ENCODE measurements at regions not wholly inside any gene's neighbourhood (a gene's known extent, or its start where the extent isn't known, plus 50 kb on each side); places are given as distances from the start of the nearest gene placed in this dataset.
A peak's percentile ranks its signal among the peaks of the same experiment; 100 is the strongest.

DNA sequence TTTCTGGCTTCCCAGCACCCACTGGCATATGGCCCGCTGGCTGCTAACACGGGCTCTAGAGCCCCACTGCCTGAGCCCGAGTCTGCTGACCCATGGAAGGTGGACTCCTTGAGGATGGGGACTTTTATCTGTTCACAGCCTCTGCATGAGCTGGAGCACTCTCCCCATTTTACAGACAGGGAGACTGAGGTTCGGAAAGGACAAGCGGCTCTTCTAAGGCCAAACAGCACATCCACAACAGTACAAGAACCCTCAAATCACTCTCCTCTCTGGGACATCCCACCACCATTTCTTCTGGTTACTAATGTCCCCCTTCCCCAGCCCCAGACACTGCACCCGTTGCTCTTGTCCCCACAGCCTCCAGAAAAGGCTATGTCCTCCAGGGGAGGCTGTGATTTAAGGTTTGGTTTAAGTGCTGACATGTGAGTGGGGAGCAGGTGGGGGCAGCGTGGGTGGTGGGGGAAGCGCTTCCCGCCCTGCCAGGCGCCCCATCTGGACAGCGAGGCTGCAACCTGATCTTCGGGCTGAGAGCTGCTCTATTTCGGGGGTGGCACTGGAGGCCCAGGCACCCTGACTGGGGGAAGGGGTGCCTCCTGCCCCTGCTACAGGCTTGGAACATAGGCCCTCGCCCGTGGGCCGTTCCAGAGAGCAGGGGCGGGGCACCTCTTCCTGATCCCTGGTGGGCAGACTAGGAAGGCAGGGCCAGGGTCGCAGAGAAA, 104.8 kb upstream of the WNT4 start:
- Histone ChIP-seq H2BK120ac (ENCODE audit: low read depth, low read length) (no peak overlapping the region), H3K56ac (ENCODE audit: low read length) (no peak overlapping the region), H3K4me2 (ENCODE audit: low read length) (no peak overlapping the region), H3K79me2 (ENCODE audit: control insufficient read depth, insufficient read depth, low read length) (no peaks in the 10 kb centered on the region), H4K5ac (ENCODE audit: low read length) (no peak overlapping the region), H4K8ac (ENCODE audit: low read depth, low read length) (no peak overlapping the region), H3K4ac (ENCODE audit: low read depth, low read length) (no peak overlapping the region), H2BK5ac (ENCODE audit: low read length) (no peak overlapping the region), H3K4me3 (ENCODE audit: low read length) (no peak overlapping the region), H3K36me3 (ENCODE audit: control insufficient read depth, insufficient read depth, low read length) (no peaks in the 10 kb centered on the region), H3K79me1 (ENCODE audit: low read length) (no peaks in the 10 kb centered on the region), H3K18ac (ENCODE audit: low read length) (no peak overlapping the region), H3K23ac (ENCODE audit: low read length) (no peak overlapping the region), H3K27me3 (ENCODE audit: insufficient read depth, low read length, poor library complexity) (no peaks in the 10 kb centered on the region), H2AK5ac (ENCODE audit: low read length) (no peak overlapping the region), H3K4me1 (ENCODE audit: control insufficient read depth, low read depth, low read length) (no peaks in the 10 kb centered on the region), H3K27ac (ENCODE audit: low read depth, low read length) (no peak overlapping the region), H3K9ac (ENCODE audit: low read length) (no peak overlapping the region), H2BK15ac (replicated peaks; ENCODE audit: low read depth) (no peak overlapping the region)
- WGBS (ENCODE audit: extremely low coverage, insufficient coverage, low lambda C conversion rate), result no CpG with 5 or more reads among the region's 18 CpGs
- DNase-seq, result no peak

DNA sequence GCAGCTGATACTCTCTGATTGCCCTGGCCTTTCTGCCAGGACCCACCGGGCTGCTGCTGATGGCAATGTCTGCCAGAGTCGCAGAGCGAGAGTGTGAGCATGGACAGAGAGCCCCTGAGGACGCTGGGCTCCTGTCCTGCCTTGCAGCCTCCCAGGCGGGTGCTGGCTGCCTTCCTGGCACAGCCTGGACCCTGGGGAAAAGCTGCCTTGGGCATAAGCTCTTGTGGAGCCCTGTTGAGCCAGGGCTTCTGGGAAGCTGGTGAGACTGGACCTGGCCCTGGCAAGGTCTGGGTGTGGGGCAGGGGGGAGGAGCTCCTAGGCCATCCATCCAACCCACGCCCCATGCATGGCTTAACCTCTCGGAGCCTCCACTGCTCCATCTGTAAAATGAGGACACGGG, 105.8 kb upstream of the WNT4 start:
- Histone ChIP-seq H3K4me2 (ENCODE audit: low read length) (no peak overlapping the region), H2BK5ac (ENCODE audit: low read length) (no peak overlapping the region)
- WGBS (ENCODE audit: extremely low coverage, insufficient coverage, low lambda C conversion rate), result no CpG with 5 or more reads among the region's 8 CpGs

DNA sequence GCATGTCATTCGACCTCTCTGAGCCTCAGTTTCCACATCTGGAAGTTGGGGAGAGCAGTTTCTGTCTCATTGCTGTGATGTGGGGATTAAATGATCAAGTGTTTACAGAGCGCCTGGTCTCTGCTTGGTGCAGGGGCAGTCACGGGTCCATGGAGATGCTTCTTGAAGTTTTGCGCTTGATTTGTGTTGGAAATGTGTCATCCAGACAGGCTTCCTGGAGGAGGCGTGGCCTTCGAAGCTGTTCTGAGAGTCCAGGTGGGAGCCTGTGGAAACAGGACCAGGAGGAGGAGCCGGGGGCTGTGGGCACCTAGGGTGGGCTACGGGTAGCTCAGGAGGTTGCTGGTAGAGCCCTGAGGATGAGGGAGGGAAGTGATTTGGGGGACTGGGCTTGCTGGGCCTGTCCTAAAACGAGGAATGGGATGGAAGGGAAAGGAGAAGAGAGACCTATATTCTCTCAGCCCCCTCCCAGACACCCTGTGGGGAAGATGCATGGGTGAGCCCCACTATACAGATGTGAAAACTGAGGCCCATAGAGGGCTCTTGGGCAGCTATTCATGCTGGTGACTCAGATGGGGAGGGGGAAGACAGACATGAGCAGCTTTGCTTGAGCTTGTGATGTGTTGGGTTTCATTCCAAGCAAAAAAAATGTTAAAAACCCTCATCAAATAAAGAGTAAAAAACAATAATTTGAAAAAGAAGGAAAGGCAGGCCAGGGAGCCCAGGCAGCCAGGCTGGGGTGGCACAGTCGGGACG, 107.2 kb upstream of the WNT4 start:
- no peaks in the 10 kb centered on the region for H3K36me3 ChIP-seq (ENCODE audit: control insufficient read depth, insufficient read depth, low read length)

More for the DNA sequence above, 105.8 kb upstream of the WNT4 start:
- H4K8ac ChIP-seq (ENCODE audit: low read depth, low read length), result no peak overlapping the region
- DNase-seq, result no peak
- no peak overlapping the region for H3K4me3 ChIP-seq (ENCODE audit: low read length)
- no peak overlapping the region for H2BK15ac ChIP-seq (replicated peaks; ENCODE audit: low read depth)
- no peak overlapping the region for H2BK120ac ChIP-seq (ENCODE audit: low read depth, low read length)
- no peaks in the 10 kb centered on the region for H3K79me1 ChIP-seq (ENCODE audit: low read length)
- H3K27ac ChIP-seq (ENCODE audit: low read depth, low read length), result no peak overlapping the region
- no peak overlapping the region for H3K4ac ChIP-seq (ENCODE audit: low read depth, low read length)
- no peaks in the 10 kb centered on the region for H3K36me3 ChIP-seq (ENCODE audit: control insufficient read depth, insufficient read depth, low read length)
- no peak overlapping the region for H3K18ac ChIP-seq (ENCODE audit: low read length)
- no peak overlapping the region for H4K5ac ChIP-seq (ENCODE audit: low read length)
- H3K27me3 ChIP-seq (ENCODE audit: insufficient read depth, low read length, poor library complexity), result no peaks in the 10 kb centered on the region
- H3K4me1 ChIP-seq (ENCODE audit: control insufficient read depth, low read depth, low read length), result no peaks in the 10 kb centered on the region
- H3K9ac ChIP-seq (ENCODE audit: low read length), result no peak overlapping the region
- no peak overlapping the region for H3K56ac ChIP-seq (ENCODE audit: low read length)
- no peaks in the 10 kb centered on the region for H3K79me2 ChIP-seq (ENCODE audit: control insufficient read depth, insufficient read depth, low read length)
- no peak overlapping the region for H2AK5ac ChIP-seq (ENCODE audit: low read length)
- H3K23ac ChIP-seq (ENCODE audit: low read length), result no peak overlapping the region

DNA sequence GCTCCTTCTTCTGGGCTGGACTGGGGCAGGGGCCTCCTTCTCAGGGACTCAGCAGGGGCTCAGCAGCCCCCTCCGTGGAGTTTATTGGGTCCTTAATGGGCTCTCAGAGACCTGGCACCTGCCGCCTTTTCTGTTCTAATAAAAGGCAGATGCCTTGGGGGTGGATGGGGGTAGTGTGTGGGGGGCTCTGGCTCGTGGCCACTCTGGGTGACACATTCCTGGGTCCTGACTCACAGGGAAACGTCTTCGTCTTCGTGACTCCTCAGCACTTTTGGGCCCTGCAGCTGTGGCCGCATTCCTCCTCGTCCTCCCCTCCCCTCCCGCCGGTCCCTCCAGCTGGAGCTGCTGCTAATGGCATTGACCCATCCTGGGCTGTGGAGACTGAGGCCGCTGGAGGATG, 107.8 kb upstream of the WNT4 start:
- Histone ChIP-seq H3K27ac (ENCODE audit: low read depth, low read length) (no peak overlapping the region), H4K5ac (ENCODE audit: low read length) (no peak overlapping the region), H2BK15ac (replicated peaks; ENCODE audit: low read depth) (no peak overlapping the region), H3K23ac (ENCODE audit: low read length) (no peak overlapping the region), H3K4me1 (ENCODE audit: control insufficient read depth, low read depth, low read length) (peaks cover 2% of the 10 kb centered on the region), H3K27me3 (ENCODE audit: insufficient read depth, low read length, poor library complexity) (no peaks in the 10 kb centered on the region), H3K56ac (ENCODE audit: low read length) (no peak overlapping the region), H2BK120ac (ENCODE audit: low read depth, low read length) (no peak overlapping the region), H2AK5ac (ENCODE audit: low read length) (no peak overlapping the region), H3K79me1 (ENCODE audit: low read length) (no peaks in the 10 kb centered on the region), H4K8ac (ENCODE audit: low read depth, low read length) (no peak overlapping the region), H3K36me3 (ENCODE audit: control insufficient read depth, insufficient read depth, low read length) (no peaks in the 10 kb centered on the region), H2BK5ac (ENCODE audit: low read length) (no peak overlapping the region), H3K79me2 (ENCODE audit: control insufficient read depth, insufficient read depth, low read length) (no peaks in the 10 kb centered on the region), H3K9ac (ENCODE audit: low read length) (no peak overlapping the region), H3K4ac (ENCODE audit: low read depth, low read length) (no peak overlapping the region), H3K4me3 (ENCODE audit: low read length) (no peak overlapping the region), H3K18ac (ENCODE audit: low read length) (no peak overlapping the region), H3K4me2 (ENCODE audit: low read length) (no peak overlapping the region)
- DNase-seq, result peak; percentile 95
- no CpG with 5 or more reads among the region's 11 CpGs for WGBS (ENCODE audit: extremely low coverage, insufficient coverage, low lambda C conversion rate)

More for the DNA sequence above, 107.2 kb upstream of the WNT4 start:
- Histone ChIP-seq H3K27ac (ENCODE audit: low read depth, low read length) (no peak overlapping the region), H3K56ac (ENCODE audit: low read length) (no peak overlapping the region), H3K27me3 (ENCODE audit: insufficient read depth, low read length, poor library complexity) (no peaks in the 10 kb centered on the region), H3K4ac (ENCODE audit: low read depth, low read length) (no peak overlapping the region), H2BK5ac (ENCODE audit: low read length) (no peak overlapping the region), H3K79me2 (ENCODE audit: control insufficient read depth, insufficient read depth, low read length) (no peaks in the 10 kb centered on the region), H3K9ac (ENCODE audit: low read length) (no peak overlapping the region), H2AK5ac (ENCODE audit: low read length) (no peak overlapping the region), H2BK15ac (replicated peaks; ENCODE audit: low read depth) (no peak overlapping the region), H4K5ac (ENCODE audit: low read length) (no peak overlapping the region), H3K4me1 (ENCODE audit: control insufficient read depth, low read depth, low read length) (peaks cover 2% of the 10 kb centered on the region), H3K23ac (ENCODE audit: low read length) (no peak overlapping the region), H3K4me3 (ENCODE audit: low read length) (no peak overlapping the region), H4K8ac (ENCODE audit: low read depth, low read length) (no peak overlapping the region), H3K18ac (ENCODE audit: low read length) (no peak overlapping the region), H3K4me2 (ENCODE audit: low read length) (no peak overlapping the region), H3K79me1 (ENCODE audit: low read length) (no peaks in the 10 kb centered on the region), H2BK120ac (ENCODE audit: low read depth, low read length) (no peak overlapping the region)
- WGBS (ENCODE audit: extremely low coverage, insufficient coverage, low lambda C conversion rate), result no CpG with 5 or more reads among the region's 11 CpGs
- no peak for DNase-seq

DNA sequence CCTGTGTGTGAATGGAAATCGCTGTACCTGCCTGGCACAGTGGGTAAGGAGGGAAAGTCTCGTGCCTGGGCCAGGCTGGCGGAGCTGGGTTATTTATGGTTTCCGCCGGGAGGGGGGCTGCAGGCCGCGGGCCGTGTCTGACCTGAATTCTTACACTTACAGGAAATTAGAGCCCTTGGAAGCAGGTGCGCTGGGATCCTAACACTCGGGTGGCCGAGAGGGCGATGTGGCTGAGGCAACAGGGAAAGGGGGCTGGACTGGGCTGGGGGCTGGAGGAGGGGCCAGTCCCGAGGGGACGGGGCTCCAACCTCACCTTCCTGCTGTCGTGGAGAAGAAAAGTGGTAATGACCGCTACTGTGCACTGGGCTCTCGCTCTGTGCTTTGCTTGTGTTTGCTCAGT, 109.4 kb upstream of the WNT4 start:
- Histone ChIP-seq H4K8ac (ENCODE audit: low read depth, low read length) (no peak overlapping the region), H3K4ac (ENCODE audit: low read depth, low read length) (no peak overlapping the region), H2BK15ac (replicated peaks; ENCODE audit: low read depth) (no peak overlapping the region), H3K79me1 (ENCODE audit: low read length) (no peaks in the 10 kb centered on the region), H2BK120ac (ENCODE audit: low read depth, low read length) (no peak overlapping the region), H3K36me3 (ENCODE audit: control insufficient read depth, insufficient read depth, low read length) (no peaks in the 10 kb centered on the region), H3K23ac (ENCODE audit: low read length) (no peak overlapping the region), H3K56ac (ENCODE audit: low read length) (no peak overlapping the region), H3K18ac (ENCODE audit: low read length) (no peak overlapping the region), H3K27me3 (ENCODE audit: insufficient read depth, low read length, poor library complexity) (no peaks in the 10 kb centered on the region), H3K79me2 (ENCODE audit: control insufficient read depth, insufficient read depth, low read length) (no peaks in the 10 kb centered on the region), H3K4me3 (ENCODE audit: low read length) (no peak overlapping the region), H4K5ac (ENCODE audit: low read length) (no peak overlapping the region), H2AK5ac (ENCODE audit: low read length) (no peak overlapping the region), H3K4me2 (ENCODE audit: low read length) (no peak overlapping the region), H3K27ac (ENCODE audit: low read depth, low read length) (no peak overlapping the region), H3K4me1 (ENCODE audit: control insufficient read depth, low read depth, low read length) (peaks cover 2% of the 10 kb centered on the region), H2BK5ac (ENCODE audit: low read length) (no peak overlapping the region), H3K9ac (ENCODE audit: low read length) (no peak overlapping the region)
- no CpG with 5 or more reads among the region's 17 CpGs for WGBS (ENCODE audit: extremely low coverage, insufficient coverage, low lambda C conversion rate)
- no peak for DNase-seq

Measured in mesendoderm (in vitro differentiated cells).